NCI-H2029 (cell line): ENCODE measurements at regions not wholly inside any gene's neighbourhood (a gene's known extent, or its start where the extent isn't known, plus 50 kb on each side); places are given as distances from the start of the nearest gene placed in this dataset.
A peak's percentile ranks its signal among the peaks of the same experiment; 100 is the strongest.

Experiments used
- DNase-seq: peaks from one replicate; lab custom pipeline; 2025; lab: John Stamatoyannopoulos, UW

DNA sequence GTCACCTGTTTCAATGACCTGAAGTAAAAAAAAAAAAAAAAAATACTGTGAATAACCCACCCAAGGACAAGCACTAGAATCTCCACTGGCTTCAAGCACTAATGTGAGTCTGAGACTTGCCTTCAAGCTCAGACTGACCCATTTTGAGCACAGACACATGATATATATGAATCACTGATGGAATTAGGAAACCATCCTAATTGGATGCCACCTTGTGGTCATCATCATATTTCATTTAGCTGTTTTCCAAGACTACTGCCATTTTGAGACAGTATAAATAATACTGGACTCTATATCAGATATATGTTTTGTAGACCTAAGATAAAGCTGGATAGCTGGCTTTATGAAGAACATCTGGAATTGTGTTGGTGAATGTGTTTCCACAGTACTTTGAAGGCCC lies 1232.0 kb downstream of the KCNT2 start:
- DNase-seq = no peak

DNA sequence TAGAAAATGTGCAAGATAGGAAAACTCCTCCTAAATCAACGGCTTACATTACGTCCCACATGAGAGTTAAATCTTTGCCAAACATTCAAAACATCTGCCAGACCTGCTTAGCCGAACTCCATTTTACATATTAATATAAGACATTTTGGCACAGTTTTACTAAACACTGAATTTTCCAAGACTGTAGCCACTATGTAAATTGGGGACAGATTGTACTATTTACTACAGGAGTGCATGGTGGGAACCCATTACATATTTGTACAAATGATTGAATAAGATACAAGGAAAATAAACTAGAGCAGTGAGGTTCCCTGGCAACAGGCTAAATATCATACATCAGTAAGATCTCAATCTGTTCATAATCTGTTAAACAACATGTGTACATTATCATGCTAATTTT lies 1234.4 kb downstream of the KCNT2 start:
- DNase-seq = no peak

DNA sequence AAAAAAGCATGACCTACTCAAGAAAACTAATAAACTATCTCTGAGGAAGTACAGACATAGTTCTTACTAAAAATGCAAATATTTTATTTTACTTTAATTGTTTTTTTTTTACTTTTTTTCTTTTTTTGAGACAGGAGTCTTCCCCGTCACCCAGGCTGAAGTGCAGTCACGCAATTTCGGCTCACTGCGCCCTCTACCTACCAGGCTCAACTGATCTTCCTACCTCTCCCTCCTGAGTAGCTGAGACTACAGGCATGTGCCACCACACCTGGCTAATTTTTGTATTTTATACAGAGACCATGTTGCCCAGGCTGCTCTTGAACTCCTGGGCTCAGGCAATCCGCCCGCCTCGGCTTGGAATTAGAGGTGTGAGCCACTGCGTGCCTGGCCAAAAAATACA lies 1263.1 kb downstream of the KCNT2 start:
- DNase-seq = no peak

DNA sequence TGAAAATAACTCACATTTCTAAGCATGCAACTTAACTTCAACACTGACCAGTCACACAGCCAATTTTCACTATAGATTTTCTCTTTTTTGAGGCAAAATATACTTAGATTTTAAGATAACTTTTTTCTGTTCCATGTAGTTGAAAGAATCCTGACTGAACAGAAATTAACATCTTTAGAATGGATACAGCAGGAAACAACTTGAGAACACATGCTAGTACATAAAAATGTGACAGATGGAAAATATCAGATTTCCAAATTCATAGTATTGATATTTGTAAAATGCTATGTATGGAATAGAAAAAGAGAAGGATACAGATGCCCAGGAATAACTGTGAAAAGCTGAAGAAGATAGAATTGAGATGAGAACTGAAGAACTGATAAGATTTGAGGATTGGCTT lies 1270.6 kb downstream of the KCNT2 start:
- no peak for DNase-seq

- DNase-seq = no peak
Measured at GRCh38 chr1:195336812-195337211, 1271.4 kb downstream of the KCNT2 start.

DNA sequence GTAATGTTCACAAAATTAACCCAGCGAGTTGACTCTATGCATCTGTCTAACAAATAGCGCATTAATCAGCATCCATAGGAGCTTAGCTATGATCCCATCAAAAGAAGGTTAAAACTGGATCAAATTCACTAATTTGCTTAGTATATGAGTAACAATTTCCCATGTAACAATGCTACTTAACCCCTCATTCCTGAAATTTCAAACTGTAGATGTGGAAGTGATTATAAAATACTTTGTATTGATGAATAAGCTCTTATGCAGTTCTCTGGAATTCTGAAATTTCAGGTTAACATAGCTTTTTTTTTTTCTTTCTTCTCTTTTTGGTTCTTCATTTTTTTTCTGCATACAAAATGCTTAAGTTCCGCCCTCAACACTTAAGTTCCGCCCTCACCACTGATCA lies 1272.7 kb downstream of the KCNT2 start:
- DNase-seq = no peak

GRCh38 chr1:195332102-195332501 lies 1276.1 kb downstream of the KCNT2 start:
- no peak for DNase-seq

GRCh38 chr1:195328681-195329080 lies 1279.6 kb downstream of the KCNT2 start:
- DNase-seq = no peak

DNA sequence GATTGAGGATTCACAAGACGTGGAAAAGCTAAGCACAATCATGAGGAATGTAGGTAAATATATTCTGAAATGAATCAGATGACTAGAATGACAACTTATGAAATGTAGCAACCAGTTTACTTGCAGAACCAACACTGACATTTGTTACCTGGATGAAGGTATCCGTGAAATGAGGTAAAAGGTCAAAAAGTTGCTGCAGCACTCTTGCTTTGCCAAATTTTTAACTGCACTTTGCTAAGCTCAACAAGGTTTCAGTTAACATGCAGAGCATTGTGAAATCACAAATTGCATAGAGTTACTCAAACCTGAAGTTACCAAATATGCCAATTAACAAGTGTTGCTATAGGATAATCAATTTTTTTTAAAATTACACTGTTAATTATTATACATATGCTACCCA lies 1280.1 kb downstream of the KCNT2 start:
- no peak for DNase-seq

- DNase-seq = no peak
Measured at GRCh38 chr1:195327361-195327760, 1280.9 kb downstream of the KCNT2 start.

GRCh38 chr1:195326325-195326724 lies 1281.9 kb downstream of the KCNT2 start:
- no peak for DNase-seq

DNA sequence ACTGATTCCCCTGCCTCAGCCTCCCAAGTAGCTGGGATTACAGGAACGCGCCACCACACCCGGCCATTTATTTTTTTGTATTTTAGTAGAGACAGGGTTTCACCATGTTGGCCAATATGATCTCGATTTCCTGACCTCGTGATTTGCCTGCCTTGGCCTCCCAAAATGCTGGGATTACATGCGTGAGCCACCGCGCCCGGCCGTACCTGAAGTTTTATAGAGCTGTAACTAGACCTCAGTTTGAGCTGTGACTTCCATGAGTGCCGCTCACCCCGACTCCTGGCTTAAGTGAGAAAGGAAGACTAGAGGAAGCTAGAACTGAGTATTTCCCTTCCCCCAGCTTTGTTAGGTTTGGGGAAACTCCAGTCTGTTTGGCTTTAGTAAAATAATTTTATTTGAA lies 1283.1 kb downstream of the KCNT2 start:
- no peak for DNase-seq

- no peak for DNase-seq
Measured at GRCh38 chr1:195306281-195306680, 1302.0 kb downstream of the KCNT2 start.

DNA sequence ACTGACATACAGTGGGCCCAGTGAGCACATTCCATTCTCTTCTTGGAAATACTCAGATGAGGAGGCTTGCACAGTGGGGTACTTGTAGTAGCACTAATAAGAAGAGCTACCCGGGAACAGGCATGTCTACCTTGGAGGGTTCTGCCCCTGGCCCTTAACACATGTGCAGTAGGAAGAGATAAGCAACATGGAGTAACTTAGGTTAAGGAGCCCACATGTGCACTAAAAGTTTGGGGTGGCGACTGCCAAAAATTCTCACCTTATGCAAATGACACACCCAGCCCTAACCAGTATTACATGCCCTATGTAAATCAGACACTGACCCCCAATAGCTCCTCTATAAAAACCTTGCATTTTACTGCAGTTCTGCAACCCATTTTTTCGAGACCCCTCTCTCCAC lies 1313.3 kb downstream of the KCNT2 start:
- no peak for DNase-seq

GRCh38 chr1:195278644-195279043 lies 1329.6 kb downstream of the KCNT2 start:
- no peak for DNase-seq

GRCh38 chr1:195275710-195276109 lies 1332.5 kb downstream of the KCNT2 start:
- no peak for DNase-seq

DNA sequence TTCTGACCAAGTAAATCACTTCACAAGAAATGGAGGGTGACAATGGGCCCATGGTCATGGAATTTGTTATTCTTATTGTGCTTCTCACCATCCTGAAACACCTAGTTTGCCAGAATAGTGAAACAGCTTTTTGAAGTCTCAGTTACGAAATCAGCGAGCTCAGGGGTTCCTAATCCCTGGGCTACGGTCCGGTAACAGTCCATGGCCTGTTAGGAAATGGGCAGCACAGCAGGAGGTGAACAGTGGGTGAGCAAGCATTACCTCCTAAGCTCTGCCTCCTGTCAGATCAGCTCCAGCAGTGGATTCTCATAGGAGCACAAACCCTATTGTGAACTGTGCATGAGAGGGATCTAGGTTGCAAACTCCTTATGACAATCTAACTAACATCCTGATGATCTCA lies 1356.3 kb downstream of the KCNT2 start:
- DNase-seq = no peak

DNA sequence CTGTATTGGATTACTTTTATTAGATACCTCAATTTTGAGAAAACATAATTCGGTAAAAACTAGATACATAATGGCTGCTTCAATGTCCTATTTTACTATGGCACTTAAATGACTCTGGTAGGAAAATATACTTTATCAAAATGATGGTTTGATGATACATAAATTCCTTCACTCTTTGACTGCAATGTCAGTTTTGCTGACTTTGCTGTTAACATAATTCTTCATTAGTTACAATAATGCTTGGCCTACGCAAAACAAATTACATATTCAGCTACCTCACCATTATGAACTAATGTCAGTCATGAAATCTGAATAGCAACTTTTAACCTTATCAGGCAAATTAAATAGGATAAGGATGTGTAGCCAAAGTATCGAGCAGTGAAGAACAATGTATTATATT lies 1364.7 kb downstream of the KCNT2 start:
- DNase-seq = no peak

DNA sequence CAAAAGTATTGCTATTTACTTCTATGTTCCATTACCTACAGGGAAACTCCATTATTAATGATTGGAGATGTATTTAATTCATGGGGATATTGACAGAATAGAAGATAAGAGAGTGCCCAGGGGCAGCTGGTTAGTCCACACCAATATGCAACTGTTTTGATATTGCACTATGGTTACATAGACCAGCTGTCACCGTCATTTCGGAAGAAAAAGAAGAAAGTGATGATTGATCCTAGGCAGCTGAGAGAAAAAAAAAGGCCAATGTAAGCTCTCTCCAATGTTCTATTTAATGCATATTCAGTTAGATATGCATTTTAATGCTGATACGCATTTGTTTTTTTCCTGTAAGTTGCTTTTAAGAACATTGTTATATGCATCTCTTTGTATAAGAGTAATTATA lies 1367.2 kb downstream of the KCNT2 start:
- DNase-seq = no peak

GRCh38 chr1:195238313-195238712 lies 1369.9 kb downstream of the KCNT2 start:
- DNase-seq = no peak

DNA sequence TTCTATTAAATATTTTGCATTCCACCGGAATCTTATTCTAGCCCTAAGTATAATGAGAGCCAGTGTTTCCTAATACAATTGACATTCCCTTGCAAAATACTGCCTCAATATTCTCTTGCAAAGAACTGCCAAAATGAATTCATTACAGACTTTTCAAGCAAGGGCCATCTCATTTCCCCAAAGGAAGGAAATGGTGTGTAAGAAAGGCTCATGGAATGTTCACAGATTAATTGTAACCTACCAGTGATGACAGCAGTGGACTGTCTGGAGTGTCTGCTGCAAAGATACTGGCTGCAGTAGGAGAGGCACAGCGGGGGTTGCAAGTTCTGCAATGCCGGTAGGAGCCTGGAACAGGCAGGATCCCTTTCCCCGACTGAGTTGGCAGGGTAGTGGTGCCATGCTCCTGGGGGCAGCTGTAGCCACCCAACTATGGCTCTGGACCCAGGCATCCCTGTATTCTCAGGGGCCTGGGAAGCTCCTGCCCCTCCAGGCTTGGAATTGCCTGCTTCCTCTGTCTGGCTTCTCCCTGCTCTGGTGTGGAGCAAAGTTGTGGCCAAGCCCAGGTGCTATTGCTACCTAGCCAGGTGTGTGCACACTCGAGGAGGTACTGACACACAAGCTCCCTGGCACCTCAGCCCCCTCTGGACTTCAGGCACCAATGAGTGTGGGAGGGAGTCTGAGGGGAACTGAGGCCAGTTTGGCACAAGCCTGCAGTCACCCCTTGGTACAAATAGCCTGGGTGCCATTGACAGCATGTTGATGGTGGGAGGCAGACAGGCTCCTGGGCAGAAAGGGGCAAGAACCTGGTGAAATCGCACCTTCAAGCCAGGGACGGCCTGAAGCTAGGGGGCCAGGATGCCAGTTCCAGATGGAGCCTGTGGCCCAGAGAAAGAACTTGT lies 1371.0 kb downstream of the KCNT2 start:
- DNase-seq = no peak

DNA sequence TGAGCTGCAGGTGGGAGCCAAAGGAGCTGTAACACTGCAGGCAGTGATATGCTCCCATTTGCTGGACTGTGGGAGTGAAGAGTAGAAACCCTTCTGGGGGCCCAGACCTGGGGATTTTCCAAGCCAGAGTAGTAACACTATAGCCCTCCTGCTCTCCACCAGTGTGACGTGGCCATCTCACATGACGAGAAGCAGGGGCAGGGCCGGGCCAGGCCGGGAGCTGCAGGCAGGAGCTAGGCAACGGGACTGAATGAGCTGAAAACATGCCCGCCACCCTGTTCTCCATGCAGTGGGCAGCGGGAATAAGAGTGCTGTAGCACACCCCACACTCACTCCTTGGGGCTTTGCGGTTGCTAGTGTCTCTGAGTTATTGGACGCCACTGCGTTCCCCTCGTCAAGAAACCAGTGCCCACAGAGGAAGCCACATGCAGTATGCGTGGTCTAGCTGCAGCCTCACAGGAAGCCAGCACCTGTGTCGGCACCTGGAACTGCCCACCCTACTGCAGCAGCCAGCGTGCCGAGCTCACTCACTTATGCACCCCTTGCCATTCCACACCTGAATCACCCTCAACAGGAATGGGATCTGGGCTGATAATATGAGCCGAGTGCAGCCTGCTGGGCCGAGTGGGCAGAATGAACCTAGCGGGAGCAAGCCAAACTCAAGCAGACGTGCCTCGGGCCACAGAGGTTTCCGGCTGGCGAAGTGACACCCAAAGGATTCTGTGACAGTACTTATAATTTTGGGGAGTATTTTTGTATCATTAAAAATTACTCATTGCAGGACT lies 1389.6 kb downstream of the KCNT2 start:
- DNase-seq = no peak

DNA sequence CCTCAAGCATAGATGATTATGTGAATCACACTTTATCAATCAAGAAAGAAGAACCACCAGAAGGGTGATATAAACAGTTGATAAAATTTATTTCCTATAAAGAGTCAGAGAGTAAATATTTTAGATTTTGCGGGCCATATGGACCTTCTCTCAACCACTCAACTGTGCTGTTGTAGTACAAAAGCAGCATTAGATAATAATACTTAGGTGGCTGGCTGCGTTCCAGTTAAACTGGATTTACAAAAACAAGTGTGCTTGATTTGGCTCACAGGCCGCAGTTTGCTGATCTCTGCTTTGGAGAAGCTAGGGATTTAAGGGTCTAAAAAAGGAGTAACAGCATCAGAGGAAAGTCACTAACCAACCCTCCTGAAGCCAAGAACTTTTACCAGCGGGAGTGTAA lies 1406.0 kb downstream of the KCNT2 start:
- peak; percentile 36 for DNase-seq
